Ovary (tissue), 7 donors: ENCODE measurements at regions not wholly inside any gene's neighbourhood (a gene's known extent, or its start where the extent isn't known, plus 50 kb on each side); places are given as distances from the start of the nearest gene placed in this dataset.

Experiments
- DNase-seq, 5 donors: peaks; one replicate each; pipeline ENCODE4 v3.0.0-alpha.2; 2019 to 2020
- H3K27ac ChIP-seq, 2 donors: fragments of 200-600 bp; one replicate each; pipeline versions ENCODE4 v1.5.1 to v1.8.0; 2019 to 2022
- H3K27me3 ChIP-seq: fragments of 200-600 bp; one replicate; pipeline ENCODE4 v1.8.0; 2022
- H3K36me3 ChIP-seq: fragments of 200-600 bp; sonication (generic); one replicate; pipeline ENCODE4 v1.5.1; 2019
- H3K4me1 ChIP-seq: one replicate; pipeline ENCODE4 v1.8.1; 2013; ENCODE audit warnings: mild to moderate bottlenecking, moderate library complexity; ENCODE audit not compliant: insufficient read depth
- H3K4me3 ChIP-seq: fragments of 200-600 bp; sonication (generic); one replicate; pipeline ENCODE4 v1.5.1; 2017
- H3K9me3 ChIP-seq, 2 donors: fragments of 200-600 bp in 1 of 2; sonication (generic) in 1 of 2; one replicate each; pipeline versions ENCODE4 v1.5.1 to v1.8.1; 2013 to 2019; ENCODE audit warnings: mild to moderate bottlenecking in 1 of 2, moderate library complexity in 1 of 2
- EP300 ChIP-seq: sonication (generic); formaldehyde crosslinking; IDR thresholded peaks from one replicate; pipeline ENCODE4 v1.6.1; 2017; ENCODE audit warnings: antibody characterized with exemption
- POLR2A ChIP-seq: fragments of 450-650 bp; IDR thresholded peaks from one replicate; pipeline ENCODE4 v1.6.1; 2017; ENCODE audit warnings: antibody characterized with exemption, mild to moderate bottlenecking, moderate library complexity
- WGBS, 3 donors: extraction: QIAGEN DNeasy Blood & Tissue Kit in 1 of 3; methylation state at CpG; one replicate each; pipeline versions ENCODE4 v1.1.5 to v1.1.7; 2013 to 2017; 5-methylcytosine and 5-hydroxymethylcytosine counted together
- intact Hi-C, 4 donors: fragments of 100-400 bp; cut with DNase I; formaldehyde crosslinking; loops; one replicate each; pipeline versions ENCODE4 v1.11.0 to v1.15.1; 2022 to 2023
- TF ChIP-seq, protein P1 (sequence below), 3 donors: fragments of 450-650 bp in 2 of 3; fragments of 200-600 bp in 1 of 3; IDR thresholded peaks; one replicate each; pipeline versions ENCODE4 v1.5.1 to v1.8.0; 2016 to 2022; ENCODE audit warnings: antibody characterized with exemption in 3 of 3, mild to moderate bottlenecking in 1 of 3
- donor health status: DM: no; HTN: no; CAD: no; lungs with moderate emphysema.
- donor health status: DM: no; HTN: no; CAD: no.
- donor health status: Bipolar disorder and iron deficiency.
- donor health status: DM: no; HTN: no; CAD: no.
- donor health status: DM: yes; HTN: yes; CAD: no.

DNA sequence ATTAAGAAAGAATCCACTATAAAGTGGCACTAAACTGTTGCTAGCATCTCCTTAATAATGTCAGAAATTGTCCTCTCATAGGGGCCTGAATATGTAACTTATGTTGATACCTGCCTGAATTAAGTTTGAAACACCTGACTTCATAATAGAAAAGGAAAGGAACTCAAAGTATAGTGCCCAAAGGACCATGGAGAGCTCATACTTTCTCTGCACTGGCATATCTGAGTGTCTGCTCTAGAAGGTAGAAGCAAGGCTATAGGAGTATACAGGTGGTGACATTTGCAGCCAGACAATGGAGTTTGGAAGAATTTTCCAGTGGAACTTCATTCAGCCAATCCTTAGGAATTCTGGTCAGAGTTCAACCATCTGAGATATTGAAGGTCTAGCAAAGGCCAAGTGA, 988.9 kb downstream of the RAB28 start:
- DNase-seq: no peak
- H3K4me1 ChIP-seq: no peaks in the 10 kb centered on the region
- intact Hi-C loops: no loop called here
- H3K27ac ChIP-seq: no peak overlapping the region
- no peaks in the 10 kb centered on the region for H3K36me3 ChIP-seq
- no peaks in the 10 kb centered on the region for H3K9me3 ChIP-seq
- H3K27me3 ChIP-seq: no peaks in the 10 kb centered on the region
- H3K4me3 ChIP-seq: no peak overlapping the region
- TF ChIP-seq POLR2A: no peak
- no peak for TF ChIP-seq EP300
- TF ChIP-seq, protein P1, sequence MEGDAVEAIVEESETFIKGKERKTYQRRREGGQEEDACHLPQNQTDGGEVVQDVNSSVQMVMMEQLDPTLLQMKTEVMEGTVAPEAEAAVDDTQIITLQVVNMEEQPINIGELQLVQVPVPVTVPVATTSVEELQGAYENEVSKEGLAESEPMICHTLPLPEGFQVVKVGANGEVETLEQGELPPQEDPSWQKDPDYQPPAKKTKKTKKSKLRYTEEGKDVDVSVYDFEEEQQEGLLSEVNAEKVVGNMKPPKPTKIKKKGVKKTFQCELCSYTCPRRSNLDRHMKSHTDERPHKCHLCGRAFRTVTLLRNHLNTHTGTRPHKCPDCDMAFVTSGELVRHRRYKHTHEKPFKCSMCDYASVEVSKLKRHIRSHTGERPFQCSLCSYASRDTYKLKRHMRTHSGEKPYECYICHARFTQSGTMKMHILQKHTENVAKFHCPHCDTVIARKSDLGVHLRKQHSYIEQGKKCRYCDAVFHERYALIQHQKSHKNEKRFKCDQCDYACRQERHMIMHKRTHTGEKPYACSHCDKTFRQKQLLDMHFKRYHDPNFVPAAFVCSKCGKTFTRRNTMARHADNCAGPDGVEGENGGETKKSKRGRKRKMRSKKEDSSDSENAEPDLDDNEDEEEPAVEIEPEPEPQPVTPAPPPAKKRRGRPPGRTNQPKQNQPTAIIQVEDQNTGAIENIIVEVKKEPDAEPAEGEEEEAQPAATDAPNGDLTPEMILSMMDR (IDR thresholded peaks at IDR 0.05): no peak

DNA sequence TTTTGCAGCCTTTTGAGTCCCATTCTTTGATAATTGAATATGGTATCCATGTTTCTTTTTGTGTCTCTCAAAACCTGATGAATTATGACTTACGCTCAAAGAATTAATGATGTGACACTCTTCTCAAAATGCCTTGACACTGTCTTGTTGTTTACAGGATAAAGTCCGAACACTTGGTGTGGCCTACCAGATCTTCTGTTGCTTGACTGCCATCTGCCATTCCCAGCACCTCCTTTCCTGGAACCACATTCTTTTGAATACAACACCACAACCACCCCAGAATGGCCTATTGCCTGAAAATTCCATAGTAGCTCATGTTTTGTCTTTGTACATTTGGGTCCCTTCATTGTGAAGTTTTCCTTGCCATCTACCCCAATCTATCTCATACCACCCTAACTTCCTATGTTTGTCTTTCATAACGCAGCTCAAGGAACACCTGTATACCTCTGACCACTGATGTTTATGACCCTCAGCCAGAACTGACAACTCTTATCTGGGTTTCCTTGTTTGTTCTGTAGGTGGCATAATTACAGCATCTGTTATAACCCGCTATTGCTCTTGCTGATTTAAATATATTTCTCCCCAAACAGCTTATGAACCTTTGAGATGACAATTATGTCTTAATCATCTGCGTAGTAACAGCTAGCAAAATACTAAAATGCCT, 991.3 kb downstream of the RAB28 start:
- TF ChIP-seq, protein P1 (IDR thresholded peaks at IDR 0.05): no peak
- no peak for TF ChIP-seq POLR2A
- TF ChIP-seq EP300: no peak
- H3K9me3 ChIP-seq: no peaks in the 10 kb centered on the region
- no peaks in the 10 kb centered on the region for H3K27me3 ChIP-seq
- no peak overlapping the region for H3K4me3 ChIP-seq
- 89 to 91% (median 91%) methylated on average over 5 of the region's 5 CpGs for WGBS, 3 donors
- H3K27ac ChIP-seq: no peak overlapping the region
- H3K4me1 ChIP-seq: no peaks in the 10 kb centered on the region
- no peak for DNase-seq
- H3K36me3 ChIP-seq: no peaks in the 10 kb centered on the region
- intact Hi-C loops: no loop called here

DNA sequence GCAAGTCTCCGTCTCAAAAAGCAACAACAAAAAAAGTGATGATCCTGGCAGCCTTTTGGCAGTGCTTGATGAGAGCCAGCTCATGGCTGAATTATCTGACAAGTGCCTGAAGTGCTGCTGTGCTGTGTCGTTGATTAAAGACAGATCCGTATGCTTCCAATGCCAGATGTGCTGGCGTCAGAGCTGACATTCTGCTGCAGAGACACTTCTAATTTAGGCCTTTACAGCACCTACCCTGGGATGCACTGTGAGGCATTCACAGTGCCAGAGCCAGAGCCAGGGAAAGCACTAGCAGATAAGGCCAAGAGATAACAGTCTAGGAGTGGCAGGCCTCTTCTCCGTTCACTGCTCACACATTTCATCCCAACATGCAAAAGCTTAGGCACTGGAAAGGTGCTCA, 995.5 kb downstream of the RAB28 start:
- intact Hi-C loops: no loop called here
- no peak for DNase-seq
- TF ChIP-seq POLR2A (no peak), EP300 (no peak)
- TF ChIP-seq, protein P1 (IDR thresholded peaks at IDR 0.05): no peak
- H3K27me3 ChIP-seq: no peaks in the 10 kb centered on the region
- H3K4me1 ChIP-seq: no peaks in the 10 kb centered on the region
- no peak overlapping the region for H3K27ac ChIP-seq
- H3K4me3 ChIP-seq: no peak overlapping the region
- H3K9me3 ChIP-seq: no peaks in the 10 kb centered on the region
- H3K36me3 ChIP-seq: no peaks in the 10 kb centered on the region
- WGBS, 3 donors: 36 to 43% (median 38%) methylated on average over 5 of the region's 5 CpGs

DNA sequence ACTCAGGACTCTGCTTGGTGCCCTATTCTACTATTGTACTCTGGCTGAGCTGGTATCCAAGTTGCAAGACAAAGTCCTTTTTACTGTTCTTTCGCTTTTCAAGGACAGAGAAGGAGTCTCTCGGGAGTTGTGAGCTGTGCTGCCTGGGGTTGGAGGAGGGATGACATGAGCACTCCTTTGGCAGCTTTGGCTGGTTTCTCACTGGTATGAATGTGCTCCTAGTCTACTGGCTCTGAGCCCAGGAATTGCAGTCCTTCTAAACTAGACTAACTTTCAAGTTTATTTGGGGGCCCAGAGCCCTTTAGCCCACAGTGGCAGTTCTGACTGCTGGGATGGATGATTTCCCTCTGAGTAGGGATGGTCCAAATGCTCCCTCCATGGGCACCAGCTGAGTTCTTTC, 997.1 kb downstream of the RAB28 start:
- Histone ChIP-seq H3K4me1 (no peaks in the 10 kb centered on the region), H3K27me3 (no peaks in the 10 kb centered on the region), H3K27ac (no peak overlapping the region), H3K36me3 (no peaks in the 10 kb centered on the region), H3K9me3 (no peaks in the 10 kb centered on the region), H3K4me3 (no peak overlapping the region)
- no peak for DNase-seq
- WGBS, 3 donors: 11 to 41% (median 41%) methylated on average over 2 of the region's 2 CpGs
- intact Hi-C loops: no loop called here
- TF ChIP-seq POLR2A (no peak), EP300 (no peak)
- TF ChIP-seq, protein P1 (IDR thresholded peaks at IDR 0.05): no peak
